Osteocyte (in vitro differentiated cells): ENCODE measurements at regions not wholly inside any gene's neighbourhood (a gene's known extent, or its start where the extent isn't known, plus 50 kb on each side); places are given as distances from the start of the nearest gene placed in this dataset.

ENCODE experiments used
- DNase-seq: peaks from one replicate; pipeline ENCODE4 v3.0.0; 2021; ENCODE audit warnings: mixed read lengths; ENCODE audit not compliant: unreplicated experiment; ENCODE audit errors: extremely low spot score
- H3K27ac Mint-ChIP-seq: one replicate; pipeline ENCODE4 v1.8.0; 2021; ENCODE audit warnings: mild to moderate bottlenecking, mixed read lengths; ENCODE audit not compliant: unreplicated experiment
- H3K27me3 Mint-ChIP-seq: one replicate; pipeline ENCODE4 v1.8.0; 2021; ENCODE audit warnings: mixed read lengths; ENCODE audit not compliant: unreplicated experiment
- H3K36me3 Mint-ChIP-seq: one replicate; pipeline ENCODE4 v1.8.0; 2021; ENCODE audit warnings: mixed read lengths; ENCODE audit not compliant: unreplicated experiment
- H3K4me1 Mint-ChIP-seq: one replicate; pipeline ENCODE4 v1.8.0; 2021; ENCODE audit warnings: mixed read lengths; ENCODE audit not compliant: unreplicated experiment
- H3K4me3 Mint-ChIP-seq: one replicate; pipeline ENCODE4 v1.8.0; 2021; ENCODE audit warnings: mild to moderate bottlenecking, moderate library complexity, mixed read lengths; ENCODE audit not compliant: unreplicated experiment
- H3K9me3 Mint-ChIP-seq: one replicate; pipeline ENCODE4 v1.8.0; 2021; ENCODE audit warnings: mixed read lengths; ENCODE audit not compliant: unreplicated experiment
- CTCF ChIP-seq: fragments of 200-600 bp; sonication (generic); IDR thresholded peaks from 2 replicates; pipeline ENCODE4 v1.5.0; 2021; ENCODE audit warnings: antibody characterized with exemption, mild to moderate bottlenecking, moderate library complexity

GRCh38 chr10:63720072-63720537, 198.9 kb downstream of the REEP3 start:
- Mint-ChIP-seq H3K4me3 (peak overlapping the region; percentile 28), H3K4me1 (peaks cover 45% of the 10 kb centered on the region), H3K36me3 (no peaks in the 10 kb centered on the region), H3K9me3 (no peaks in the 10 kb centered on the region), H3K27me3 (peaks cover 2% of the 10 kb centered on the region), H3K27ac (peak overlapping the region; percentile 43)
- peak; percentile 98 for TF ChIP-seq CTCF
- DNase-seq = no peak

- Mint-ChIP-seq H3K36me3 (no peaks in the 10 kb centered on the region), H3K27me3 (peaks cover 7% of the 10 kb centered on the region), H3K27ac (peak overlapping the region; percentile 43), H3K4me1 (peaks cover 45% of the 10 kb centered on the region), H3K4me3 (no peak overlapping the region), H3K9me3 (peaks cover 4% of the 10 kb centered on the region)
- DNase-seq = no peak
- TF ChIP-seq CTCF = no peak
Observed at GRCh38 chr10:63720676-63721075, 199.5 kb downstream of the REEP3 start.

GRCh38 chr10:63722537-63722936, 201.3 kb downstream of the REEP3 start:
- H3K4me1 Mint-ChIP-seq = peaks cover 39% of the 10 kb centered on the region
- H3K4me3 Mint-ChIP-seq = no peak overlapping the region
- DNase-seq = no peak
- TF ChIP-seq CTCF = no peak
- peaks cover 17% of the 10 kb centered on the region for H3K27me3 Mint-ChIP-seq
- H3K36me3 Mint-ChIP-seq = peaks cover 2% of the 10 kb centered on the region
- H3K27ac Mint-ChIP-seq = peak overlapping the region; percentile 16
- peaks cover 5% of the 10 kb centered on the region for H3K9me3 Mint-ChIP-seq

- peaks cover 2% of the 10 kb centered on the region for H3K36me3 Mint-ChIP-seq
- H3K27me3 Mint-ChIP-seq = peaks cover 20% of the 10 kb centered on the region
- H3K4me3 Mint-ChIP-seq = no peak overlapping the region
- H3K9me3 Mint-ChIP-seq = peaks cover 5% of the 10 kb centered on the region
- no peak for TF ChIP-seq CTCF
- DNase-seq = no peak
- H3K27ac Mint-ChIP-seq = no peak overlapping the region
- H3K4me1 Mint-ChIP-seq = peaks cover 37% of the 10 kb centered on the region
Observed at GRCh38 chr10:63723320-63723719, 202.1 kb downstream of the REEP3 start.

DNA sequence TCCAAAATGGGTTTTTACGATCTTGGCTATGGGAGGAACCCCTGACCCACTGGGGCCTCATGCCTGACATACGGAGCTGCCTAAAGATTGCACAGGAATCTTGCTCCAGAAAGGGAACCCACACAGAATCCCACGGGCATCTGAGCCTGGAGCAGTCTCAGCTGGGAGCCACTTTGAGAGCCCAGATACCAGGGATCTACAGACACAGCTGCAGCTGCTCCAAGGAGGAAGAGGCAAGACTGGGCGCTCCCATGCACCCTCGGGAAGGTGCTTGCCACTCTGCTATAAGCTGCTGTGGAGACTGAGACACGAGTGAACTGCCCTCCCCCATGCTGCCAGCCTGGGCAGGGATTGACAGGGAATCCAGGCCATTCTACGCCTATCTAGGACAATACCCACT, 202.5 kb downstream of the REEP3 start:
- Mint-ChIP-seq H3K27me3 (peaks cover 23% of the 10 kb centered on the region), H3K27ac (no peak overlapping the region), H3K4me1 (peaks cover 35% of the 10 kb centered on the region), H3K4me3 (no peak overlapping the region), H3K9me3 (peaks cover 5% of the 10 kb centered on the region), H3K36me3 (peaks cover 2% of the 10 kb centered on the region)
- no peak for DNase-seq
- no peak for TF ChIP-seq CTCF
